ENCODE measurements at regions not wholly inside any gene's neighbourhood (a gene's known extent, or its start where the extent isn't known, plus 50 kb on each side); places are given as distances from the start of the nearest gene placed in this dataset.
A peak's percentile ranks its signal among the peaks of the same experiment; 100 is the strongest.

DNA sequence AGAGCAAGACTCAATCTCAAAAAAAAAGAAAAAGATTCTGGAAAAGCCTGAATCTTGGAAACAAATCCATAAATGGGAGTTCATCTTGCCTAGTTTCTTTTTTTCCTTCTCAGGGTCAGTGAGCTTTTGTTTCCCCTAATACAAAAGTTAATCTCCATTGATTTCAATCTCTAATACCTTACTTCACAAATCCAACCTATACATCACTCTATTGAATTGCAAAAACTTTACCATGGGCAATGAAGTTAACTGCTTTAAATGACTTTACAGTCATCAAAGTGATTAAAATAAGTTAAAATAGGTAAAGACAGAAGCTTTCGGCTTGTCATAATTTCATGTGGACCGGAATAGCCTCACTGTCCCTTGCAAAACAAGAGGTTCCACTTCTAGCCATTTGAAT, 1012.7 kb upstream of the SEL1L start (continued):
- TF ChIP-seq, protein P1, sequence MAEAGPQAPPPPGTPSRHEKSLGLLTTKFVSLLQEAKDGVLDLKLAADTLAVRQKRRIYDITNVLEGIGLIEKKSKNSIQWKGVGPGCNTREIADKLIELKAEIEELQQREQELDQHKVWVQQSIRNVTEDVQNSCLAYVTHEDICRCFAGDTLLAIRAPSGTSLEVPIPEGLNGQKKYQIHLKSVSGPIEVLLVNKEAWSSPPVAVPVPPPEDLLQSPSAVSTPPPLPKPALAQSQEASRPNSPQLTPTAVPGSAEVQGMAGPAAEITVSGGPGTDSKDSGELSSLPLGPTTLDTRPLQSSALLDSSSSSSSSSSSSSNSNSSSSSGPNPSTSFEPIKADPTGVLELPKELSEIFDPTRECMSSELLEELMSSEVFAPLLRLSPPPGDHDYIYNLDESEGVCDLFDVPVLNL (CRISPR knock-in tag; IDR thresholded peaks at IDR 0.05; ENCODE audit: borderline replicate concordance, low read depth) = no peak
- TF ChIP-seq, protein P2, sequence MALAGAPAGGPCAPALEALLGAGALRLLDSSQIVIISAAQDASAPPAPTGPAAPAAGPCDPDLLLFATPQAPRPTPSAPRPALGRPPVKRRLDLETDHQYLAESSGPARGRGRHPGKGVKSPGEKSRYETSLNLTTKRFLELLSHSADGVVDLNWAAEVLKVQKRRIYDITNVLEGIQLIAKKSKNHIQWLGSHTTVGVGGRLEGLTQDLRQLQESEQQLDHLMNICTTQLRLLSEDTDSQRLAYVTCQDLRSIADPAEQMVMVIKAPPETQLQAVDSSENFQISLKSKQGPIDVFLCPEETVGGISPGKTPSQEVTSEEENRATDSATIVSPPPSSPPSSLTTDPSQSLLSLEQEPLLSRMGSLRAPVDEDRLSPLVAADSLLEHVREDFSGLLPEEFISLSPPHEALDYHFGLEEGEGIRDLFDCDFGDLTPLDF (CRISPR knock-in tag; IDR thresholded peaks at IDR 0.05) = no peak
- TF ChIP-seq TEAD1 (CRISPR knock-in tag; IDR thresholded peaks at IDR 0.05) = no peak

DNA sequence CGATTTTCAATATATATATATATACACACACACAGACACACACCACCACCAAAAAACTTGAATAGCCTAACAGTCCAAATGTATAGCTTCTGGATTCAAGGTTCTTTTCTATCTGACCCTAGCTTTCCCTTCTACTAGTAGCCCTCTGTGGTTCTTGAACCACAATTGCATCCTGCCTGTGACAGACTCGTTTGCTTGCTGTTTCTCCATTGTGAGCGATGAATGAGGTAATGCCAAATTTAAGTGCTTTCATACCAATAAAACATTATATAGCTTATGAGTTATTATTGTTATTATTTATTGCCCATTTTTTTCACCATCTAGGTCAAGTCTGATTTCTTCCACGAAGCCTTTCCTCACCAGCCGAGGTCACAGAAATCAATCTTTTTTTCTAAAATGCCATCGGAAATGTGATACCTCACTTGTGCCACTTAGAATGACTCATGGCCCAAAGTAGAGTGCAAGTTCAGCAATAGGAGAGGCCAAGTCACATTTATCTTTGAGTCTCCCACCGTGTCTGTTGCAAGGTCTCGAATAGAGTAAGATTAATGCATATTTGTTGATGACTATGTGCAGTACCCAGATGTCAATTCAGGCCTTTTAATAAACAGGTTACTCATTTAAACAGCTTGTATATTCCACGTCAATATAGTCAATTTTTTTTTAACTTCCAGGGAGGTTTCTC, 1015.8 kb upstream of the SEL1L start:
- 0 out of 2 replicates have a peak overlapping the region, but pooled peaks have one; percentile 23 for H3K27ac Mint-ChIP-seq
- DNase-seq (ENCODE audit: low spot score) (no peak), ATAC-seq (no peak; the same call in 1 of the 2 replicates)
- peaks cover 11% of the 10 kb centered on the region for H3K4me1 Mint-ChIP-seq
- no peaks in the 10 kb centered on the region for H3K36me3 Mint-ChIP-seq
- no peaks in the 10 kb centered on the region for H3K27me3 Mint-ChIP-seq (ENCODE audit: low read depth)
- CTCF ChIA-PET = no interaction called here
- POLR2A ChIA-PET = no interaction called here
- no peak overlapping the region for H3K4me3 Mint-ChIP-seq
- no peaks in the 10 kb centered on the region for H3K9me3 Mint-ChIP-seq
- TF ChIP-seq MXD4 (CRISPR knock-in tag; IDR thresholded peaks at IDR 0.05; ENCODE audit: borderline replicate concordance) = no peak
- TF ChIP-seq, protein P3, sequence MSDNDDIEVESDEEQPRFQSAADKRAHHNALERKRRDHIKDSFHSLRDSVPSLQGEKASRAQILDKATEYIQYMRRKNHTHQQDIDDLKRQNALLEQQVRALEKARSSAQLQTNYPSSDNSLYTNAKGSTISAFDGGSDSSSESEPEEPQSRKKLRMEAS (CRISPR knock-in tag; IDR thresholded peaks at IDR 0.05) = no peak
- no peak for TF ChIP-seq RORB (CRISPR knock-in tag; IDR thresholded peaks at IDR 0.05)
- no peak for TF ChIP-seq ZNF232 (CRISPR knock-in tag; IDR thresholded peaks at IDR 0.05)
- no peak for TF ChIP-seq TP53 (CRISPR knock-in tag; IDR thresholded peaks at IDR 0.05)
- TF ChIP-seq, protein P4, sequence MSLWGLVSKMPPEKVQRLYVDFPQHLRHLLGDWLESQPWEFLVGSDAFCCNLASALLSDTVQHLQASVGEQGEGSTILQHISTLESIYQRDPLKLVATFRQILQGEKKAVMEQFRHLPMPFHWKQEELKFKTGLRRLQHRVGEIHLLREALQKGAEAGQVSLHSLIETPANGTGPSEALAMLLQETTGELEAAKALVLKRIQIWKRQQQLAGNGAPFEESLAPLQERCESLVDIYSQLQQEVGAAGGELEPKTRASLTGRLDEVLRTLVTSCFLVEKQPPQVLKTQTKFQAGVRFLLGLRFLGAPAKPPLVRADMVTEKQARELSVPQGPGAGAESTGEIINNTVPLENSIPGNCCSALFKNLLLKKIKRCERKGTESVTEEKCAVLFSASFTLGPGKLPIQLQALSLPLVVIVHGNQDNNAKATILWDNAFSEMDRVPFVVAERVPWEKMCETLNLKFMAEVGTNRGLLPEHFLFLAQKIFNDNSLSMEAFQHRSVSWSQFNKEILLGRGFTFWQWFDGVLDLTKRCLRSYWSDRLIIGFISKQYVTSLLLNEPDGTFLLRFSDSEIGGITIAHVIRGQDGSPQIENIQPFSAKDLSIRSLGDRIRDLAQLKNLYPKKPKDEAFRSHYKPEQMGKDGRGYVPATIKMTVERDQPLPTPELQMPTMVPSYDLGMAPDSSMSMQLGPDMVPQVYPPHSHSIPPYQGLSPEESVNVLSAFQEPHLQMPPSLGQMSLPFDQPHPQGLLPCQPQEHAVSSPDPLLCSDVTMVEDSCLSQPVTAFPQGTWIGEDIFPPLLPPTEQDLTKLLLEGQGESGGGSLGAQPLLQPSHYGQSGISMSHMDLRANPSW (CRISPR knock-in tag; conservative IDR thresholded peaks at IDR 0.05; ENCODE audit: low read depth) = no peak
- no peak for TF ChIP-seq ELF4 (CRISPR knock-in tag; IDR thresholded peaks at IDR 0.05; ENCODE audit: low read depth)
- TF ChIP-seq, protein P5, sequence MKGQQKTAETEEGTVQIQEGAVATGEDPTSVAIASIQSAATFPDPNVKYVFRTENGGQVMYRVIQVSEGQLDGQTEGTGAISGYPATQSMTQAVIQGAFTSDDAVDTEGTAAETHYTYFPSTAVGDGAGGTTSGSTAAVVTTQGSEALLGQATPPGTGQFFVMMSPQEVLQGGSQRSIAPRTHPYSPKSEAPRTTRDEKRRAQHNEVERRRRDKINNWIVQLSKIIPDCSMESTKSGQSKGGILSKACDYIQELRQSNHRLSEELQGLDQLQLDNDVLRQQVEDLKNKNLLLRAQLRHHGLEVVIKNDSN (CRISPR knock-in tag; IDR thresholded peaks at IDR 0.05) = no peak
- no peak for TF ChIP-seq FOXP1 (CRISPR knock-in tag; IDR thresholded peaks at IDR 0.05; ENCODE audit: borderline replicate concordance)
- TF ChIP-seq SOX15 (CRISPR knock-in tag; IDR thresholded peaks at IDR 0.05) = no peak
- no peak for TF ChIP-seq ZNF219 (CRISPR knock-in tag; IDR thresholded peaks at IDR 0.05; ENCODE audit: borderline replicate concordance)

DNA sequence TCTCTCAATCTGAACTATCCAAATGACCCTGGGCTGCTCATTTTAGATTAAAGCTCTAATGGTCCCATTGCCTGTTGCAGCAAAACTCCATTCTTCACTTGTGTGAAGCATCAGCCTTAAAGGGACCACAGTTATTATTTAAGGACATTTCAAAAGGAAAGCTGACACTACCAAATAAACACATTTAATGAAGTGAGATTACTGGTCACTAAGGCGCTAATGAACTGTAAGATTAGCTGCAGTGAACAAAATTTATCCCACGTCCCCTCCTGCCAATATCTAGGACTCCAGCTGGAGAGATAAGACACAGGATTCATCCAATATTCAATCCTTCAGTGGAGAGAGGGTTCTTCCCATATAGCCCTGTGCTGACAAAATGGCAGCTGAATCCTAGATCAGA, 1029.2 kb upstream of the SEL1L start:
- ChIA-PET POLR2A (no interaction called here), CTCF (no interaction called here)
- Mint-ChIP-seq H3K36me3 (no peaks in the 10 kb centered on the region), H3K27me3 (ENCODE audit: low read depth) (no peaks in the 10 kb centered on the region), H3K27ac (no peak overlapping the region), H3K4me3 (no peak overlapping the region), H3K4me1 (peaks cover 4% of the 10 kb centered on the region; the same call in 1 of the 2 replicates), H3K9me3 (no peaks in the 10 kb centered on the region)
- DNase-seq (ENCODE audit: low spot score) (no peak), ATAC-seq (no peak)
- no peak for TF ChIP-seq KAT7 (CRISPR knock-in tag; IDR thresholded peaks at IDR 0.05; ENCODE audit: borderline replicate concordance)
- TF ChIP-seq, protein P6, sequence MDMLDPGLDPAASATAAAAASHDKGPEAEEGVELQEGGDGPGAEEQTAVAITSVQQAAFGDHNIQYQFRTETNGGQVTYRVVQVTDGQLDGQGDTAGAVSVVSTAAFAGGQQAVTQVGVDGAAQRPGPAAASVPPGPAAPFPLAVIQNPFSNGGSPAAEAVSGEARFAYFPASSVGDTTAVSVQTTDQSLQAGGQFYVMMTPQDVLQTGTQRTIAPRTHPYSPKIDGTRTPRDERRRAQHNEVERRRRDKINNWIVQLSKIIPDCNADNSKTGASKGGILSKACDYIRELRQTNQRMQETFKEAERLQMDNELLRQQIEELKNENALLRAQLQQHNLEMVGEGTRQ (CRISPR knock-in tag; IDR thresholded peaks at IDR 0.05) = no peak
- TF ChIP-seq ZNF416 (CRISPR knock-in tag; IDR thresholded peaks at IDR 0.05) = no peak
- no peak for TF ChIP-seq MXD4 (CRISPR knock-in tag; IDR thresholded peaks at IDR 0.05; ENCODE audit: borderline replicate concordance)
- TF ChIP-seq ETV6 (CRISPR knock-in tag; IDR thresholded peaks at IDR 0.05) = no peak
- TF ChIP-seq NR1H2 (CRISPR knock-in tag; IDR thresholded peaks at IDR 0.05) = no peak
- TF ChIP-seq, protein P7, sequence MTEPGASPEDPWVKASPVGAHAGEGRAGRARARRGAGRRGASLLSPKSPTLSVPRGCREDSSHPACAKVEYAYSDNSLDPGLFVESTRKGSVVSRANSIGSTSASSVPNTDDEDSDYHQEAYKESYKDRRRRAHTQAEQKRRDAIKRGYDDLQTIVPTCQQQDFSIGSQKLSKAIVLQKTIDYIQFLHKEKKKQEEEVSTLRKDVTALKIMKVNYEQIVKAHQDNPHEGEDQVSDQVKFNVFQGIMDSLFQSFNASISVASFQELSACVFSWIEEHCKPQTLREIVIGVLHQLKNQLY (CRISPR knock-in tag; IDR thresholded peaks at IDR 0.05) = no peak
- TF ChIP-seq ZNF219 (CRISPR knock-in tag; IDR thresholded peaks at IDR 0.05; ENCODE audit: borderline replicate concordance) = no peak
- no peak for TF ChIP-seq GTF2I (CRISPR knock-in tag; conservative IDR thresholded peaks at IDR 0.05)
- no peak for TF ChIP-seq GABPB1 (CRISPR knock-in tag; IDR thresholded peaks at IDR 0.05)
- TF ChIP-seq, protein P8, sequence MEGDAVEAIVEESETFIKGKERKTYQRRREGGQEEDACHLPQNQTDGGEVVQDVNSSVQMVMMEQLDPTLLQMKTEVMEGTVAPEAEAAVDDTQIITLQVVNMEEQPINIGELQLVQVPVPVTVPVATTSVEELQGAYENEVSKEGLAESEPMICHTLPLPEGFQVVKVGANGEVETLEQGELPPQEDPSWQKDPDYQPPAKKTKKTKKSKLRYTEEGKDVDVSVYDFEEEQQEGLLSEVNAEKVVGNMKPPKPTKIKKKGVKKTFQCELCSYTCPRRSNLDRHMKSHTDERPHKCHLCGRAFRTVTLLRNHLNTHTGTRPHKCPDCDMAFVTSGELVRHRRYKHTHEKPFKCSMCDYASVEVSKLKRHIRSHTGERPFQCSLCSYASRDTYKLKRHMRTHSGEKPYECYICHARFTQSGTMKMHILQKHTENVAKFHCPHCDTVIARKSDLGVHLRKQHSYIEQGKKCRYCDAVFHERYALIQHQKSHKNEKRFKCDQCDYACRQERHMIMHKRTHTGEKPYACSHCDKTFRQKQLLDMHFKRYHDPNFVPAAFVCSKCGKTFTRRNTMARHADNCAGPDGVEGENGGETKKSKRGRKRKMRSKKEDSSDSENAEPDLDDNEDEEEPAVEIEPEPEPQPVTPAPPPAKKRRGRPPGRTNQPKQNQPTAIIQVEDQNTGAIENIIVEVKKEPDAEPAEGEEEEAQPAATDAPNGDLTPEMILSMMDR (IDR thresholded peaks at IDR 0.05) = no peak
- TF ChIP-seq, protein P9, sequence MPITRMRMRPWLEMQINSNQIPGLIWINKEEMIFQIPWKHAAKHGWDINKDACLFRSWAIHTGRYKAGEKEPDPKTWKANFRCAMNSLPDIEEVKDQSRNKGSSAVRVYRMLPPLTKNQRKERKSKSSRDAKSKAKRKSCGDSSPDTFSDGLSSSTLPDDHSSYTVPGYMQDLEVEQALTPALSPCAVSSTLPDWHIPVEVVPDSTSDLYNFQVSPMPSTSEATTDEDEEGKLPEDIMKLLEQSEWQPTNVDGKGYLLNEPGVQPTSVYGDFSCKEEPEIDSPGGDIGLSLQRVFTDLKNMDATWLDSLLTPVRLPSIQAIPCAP (CRISPR knock-in tag; IDR thresholded peaks at IDR 0.05) = no peak

Measured in WTC11 (cell line).